SK-N-SH (cell line): ENCODE measurements at regions not wholly inside any gene's neighbourhood (a gene's known extent, or its start where the extent isn't known, plus 50 kb on each side); places are given as distances from the start of the nearest gene placed in this dataset.

Experiments
- CTCF ChIA-PET: fragments of 300-600, 350-600 bp; formaldehyde crosslinking; extraction: SDS; loops from one replicate; lab custom pipeline; 2021; lab: Yijun Ruan, JAX
- POLR2A ChIA-PET: fragments of 350-600 bp; sonication (Branson Sonifier 250); formaldehyde crosslinking; extraction: SDS; loops from one replicate; lab custom pipeline; 2020; ENCODE audit warnings: antibody characterized with exemption, inconsistent platforms; lab: Yijun Ruan, JAX
- DNase-seq: peaks from one replicate; pipeline ENCODE4 v3.0.0; 2012
- H2AFZ ChIP-seq: fragments of 200-600 bp; sonication (generic); 2 replicates; pipeline ENCODE4 v1.8.1; 2016; ENCODE audit warnings: antibody characterized with exemption, mild to moderate bottlenecking, low read depth
- H3F3A ChIP-seq: fragments of 200-600 bp; sonication (generic); replicated peaks from 2 replicates; pipeline ENCODE3; 2016; ENCODE audit warnings: antibody characterized with exemption, mild to moderate bottlenecking; ENCODE audit not compliant: insufficient read depth
- H3K27ac ChIP-seq, 2 experiments: fragments of 200-500 bp in 1 of 2; fragments of 200-600 bp in 1 of 2; sonication (Bioruptor generic) in 1 of 2; sonication (generic), shearing (Covaris generic) in 1 of 2; 2 replicates each; pipeline versions ENCODE4 v1.5.1 to v1.6.1; 2014 to 2016; ENCODE audit warnings: low read depth in 2 of 2, inconsistent platforms in 1 of 2, low read length in 1 of 2, mild to moderate bottlenecking in 1 of 2, mixed read lengths in 1 of 2
- H3K27me3 ChIP-seq: fragments of 200-600 bp; sonication (generic), shearing (Covaris generic); 2 replicates; pipeline ENCODE4 v1.6.1; 2016; ENCODE audit warnings: mixed run types; ENCODE audit not compliant: insufficient read depth
- H3K36me3 ChIP-seq, 2 experiments: fragments of 200-500 bp in 1 of 2; fragments of 200-600 bp in 1 of 2; sonication (Bioruptor generic) in 1 of 2; sonication (generic) in 1 of 2; replicated peaks in 1 of 2; 2 replicates each; pipeline versions ENCODE3 to v1.5.1; 2014 to 2016; ENCODE audit warnings: low read length in 1 of 2, mild to moderate bottlenecking in 1 of 2; ENCODE audit not compliant: insufficient read depth in 2 of 2, control insufficient read depth in 1 of 2
- H3K4me1 ChIP-seq, 2 experiments: fragments of 200-500 bp in 1 of 2; fragments of 200-600 bp in 1 of 2; sonication (Bioruptor generic) in 1 of 2; sonication (generic), shearing (Covaris generic) in 1 of 2; 2 replicates each; pipeline versions ENCODE4 v1.5.1 to v1.6.1; 2014 to 2016; ENCODE audit warnings: low read depth in 1 of 2, low read length in 1 of 2, mixed run types in 1 of 2; ENCODE audit not compliant: insufficient read depth in 2 of 2, control insufficient read depth in 1 of 2
- H3K4me2 ChIP-seq: fragments of 200-600 bp; sonication (generic), shearing (Covaris generic); 2 replicates; pipeline ENCODE4 v1.6.1; 2017; ENCODE audit warnings: mixed run types
- H3K4me3 ChIP-seq, 2 experiments: fragments of 200-500 bp in 1 of 2; fragments of 200-600 bp in 1 of 2; sonication (Bioruptor generic) in 1 of 2; sonication (generic), shearing (Covaris generic) in 1 of 2; 2 replicates each; pipeline versions ENCODE4 v1.5.1 to v1.8.1; 2014 to 2016; ENCODE audit warnings: low read depth in 2 of 2, inconsistent platforms in 1 of 2, low read length in 1 of 2, mild to moderate bottlenecking in 1 of 2, mixed read lengths in 1 of 2, moderate library complexity in 1 of 2
- H3K79me2 ChIP-seq: fragments of 200-600 bp; sonication (generic); 2 replicates; pipeline ENCODE4 v1.8.1; 2017; ENCODE audit warnings: mild to moderate bottlenecking; ENCODE audit not compliant: insufficient read depth
- H3K9ac ChIP-seq: fragments of 200-600 bp; sonication (generic); 2 replicates; pipeline ENCODE4 v1.6.1; 2017; ENCODE audit warnings: mixed run types
- H3K9me2 ChIP-seq: fragments of 200-600 bp; sonication (generic); 2 replicates; pipeline ENCODE4 v1.6.1; 2017; ENCODE audit warnings: mixed run types
- H3K9me3 ChIP-seq: fragments of 200-600 bp; sonication (generic); 2 replicates; pipeline ENCODE4 v1.6.1; 2017; ENCODE audit warnings: mixed run types, mild to moderate bottlenecking, moderate library complexity
- H4K20me1 ChIP-seq: fragments of 200-600 bp; sonication (generic); 2 replicates; pipeline ENCODE4 v1.6.1; 2017; ENCODE audit warnings: mild to moderate bottlenecking, mixed run types; ENCODE audit not compliant: insufficient read depth
- CHD2 ChIP-seq: fragments of 150-350 bp; IDR thresholded peaks from 2 replicates; pipeline ENCODE4 v1.6.1; 2018; ENCODE audit warnings: low read length; ENCODE audit not compliant: partially characterized antibody
- ELF1 ChIP-seq: IDR thresholded peaks from 2 replicates; pipeline ENCODE4 v1.4.0; 2012
- EP300 ChIP-seq, 2 experiments: IDR thresholded peaks; 2 replicates each; pipeline versions ENCODE4 v1.4.0 to v1.6.1; 2012; ENCODE audit warnings: borderline replicate concordance in 1 of 2, low read depth in 1 of 2, low read length in 1 of 2
- EZH2phosphoT487 ChIP-seq: fragments of 200-600 bp; sonication (generic); IDR thresholded peaks from 2 replicates; pipeline ENCODE4 v1.6.1; 2017; ENCODE audit warnings: low read depth, mixed run types, mild to moderate bottlenecking, antibody characterized with exemption, moderate library complexity, borderline replicate concordance
- FOSL2 ChIP-seq: IDR thresholded peaks from 2 replicates; pipeline ENCODE4 v1.4.0; 2012; ENCODE audit warnings: low read depth, mild to moderate bottlenecking, moderate library complexity, borderline replicate concordance
- FOXJ3 ChIP-seq: sonication (generic); formaldehyde crosslinking; IDR thresholded peaks from 2 replicates; pipeline ENCODE4 v1.5.1; 2020; ENCODE audit warnings: mild to moderate bottlenecking, missing genetic modification reagents
- GABPA ChIP-seq: IDR thresholded peaks from 2 replicates; pipeline ENCODE4 v1.4.0; 2012; ENCODE audit warnings: low read depth, mild to moderate bottlenecking
- JUND ChIP-seq: IDR thresholded peaks from 2 replicates; pipeline ENCODE4 v1.4.0; 2012
- POLR2AphosphoS5 ChIP-seq: IDR thresholded peaks from 2 replicates; pipeline ENCODE4 v1.6.1; 2012; ENCODE audit warnings: low read depth, low read length
- RFX5 ChIP-seq: IDR thresholded peaks from 2 replicates; pipeline ENCODE4 v1.6.1; 2012; ENCODE audit warnings: mild to moderate bottlenecking, improper control_type of control experiment, low read length
- TAF1 ChIP-seq: IDR thresholded peaks from 2 replicates; pipeline ENCODE4 v1.6.1; 2012; ENCODE audit warnings: low read depth, mild to moderate bottlenecking, low read length, moderate library complexity, borderline replicate concordance
- YY1 ChIP-seq: IDR thresholded peaks from 2 replicates; pipeline ENCODE4 v1.4.0; 2012; ENCODE audit warnings: low read depth, mild to moderate bottlenecking
- WGBS: methylation state at CpG from one replicate; pipeline ENCODE4 v1.1.6; 2017; ENCODE audit warnings: low lambda C conversion rate; 5-methylcytosine and 5-hydroxymethylcytosine counted together
- TF ChIP-seq, protein P1 (sequence below): IDR thresholded peaks from 2 replicates; pipeline ENCODE4 v1.4.0; 2012; ENCODE audit warnings: low read depth
- TF ChIP-seq, protein P2 (sequence below): IDR thresholded peaks from 2 replicates; pipeline ENCODE4 v1.4.0; 2012; ENCODE audit warnings: low read depth, borderline replicate concordance
- TF ChIP-seq, protein P3 (sequence below): IDR thresholded peaks from 2 replicates; pipeline ENCODE4 v1.4.0; 2012; ENCODE audit warnings: low read depth, borderline replicate concordance
- TF ChIP-seq, protein P4 (sequence below): IDR thresholded peaks from 2 replicates; pipeline ENCODE4 v1.6.1; 2012; ENCODE audit warnings: mild to moderate bottlenecking, low read depth, low read length, moderate library complexity

DNA sequence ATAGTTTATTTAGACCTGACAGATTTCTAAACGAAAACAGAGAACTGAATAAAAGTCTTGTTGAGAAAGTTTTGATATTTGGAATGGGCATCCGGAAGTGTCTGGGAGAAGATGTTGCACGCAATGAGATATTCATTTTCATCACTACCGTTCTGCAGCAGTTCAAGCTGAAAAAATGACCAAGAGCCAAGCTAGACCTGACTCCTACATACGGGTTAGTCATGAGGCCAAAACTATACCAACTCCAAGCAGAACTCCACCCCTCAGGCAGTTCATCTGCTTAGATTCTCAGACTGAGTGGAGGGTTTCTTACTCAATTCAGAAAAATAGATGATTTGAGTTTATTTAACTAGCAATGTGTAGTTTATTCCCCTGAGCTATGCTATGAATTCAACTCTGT is 95.4 kb upstream of the ANXA1 start:
- no peak for TF ChIP-seq TAF1
- no peak for TF ChIP-seq FOSL2
- TF ChIP-seq, protein P1, sequence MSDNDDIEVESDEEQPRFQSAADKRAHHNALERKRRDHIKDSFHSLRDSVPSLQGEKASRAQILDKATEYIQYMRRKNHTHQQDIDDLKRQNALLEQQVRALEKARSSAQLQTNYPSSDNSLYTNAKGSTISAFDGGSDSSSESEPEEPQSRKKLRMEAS: no peak
- TF ChIP-seq, protein P2, sequence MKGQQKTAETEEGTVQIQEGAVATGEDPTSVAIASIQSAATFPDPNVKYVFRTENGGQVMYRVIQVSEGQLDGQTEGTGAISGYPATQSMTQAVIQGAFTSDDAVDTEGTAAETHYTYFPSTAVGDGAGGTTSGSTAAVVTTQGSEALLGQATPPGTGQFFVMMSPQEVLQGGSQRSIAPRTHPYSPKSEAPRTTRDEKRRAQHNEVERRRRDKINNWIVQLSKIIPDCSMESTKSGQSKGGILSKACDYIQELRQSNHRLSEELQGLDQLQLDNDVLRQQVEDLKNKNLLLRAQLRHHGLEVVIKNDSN: no peak
- TF ChIP-seq CHD2: no peak
- no peak for TF ChIP-seq RFX5
- TF ChIP-seq FOXJ3: no peak
- TF ChIP-seq, protein P3, sequence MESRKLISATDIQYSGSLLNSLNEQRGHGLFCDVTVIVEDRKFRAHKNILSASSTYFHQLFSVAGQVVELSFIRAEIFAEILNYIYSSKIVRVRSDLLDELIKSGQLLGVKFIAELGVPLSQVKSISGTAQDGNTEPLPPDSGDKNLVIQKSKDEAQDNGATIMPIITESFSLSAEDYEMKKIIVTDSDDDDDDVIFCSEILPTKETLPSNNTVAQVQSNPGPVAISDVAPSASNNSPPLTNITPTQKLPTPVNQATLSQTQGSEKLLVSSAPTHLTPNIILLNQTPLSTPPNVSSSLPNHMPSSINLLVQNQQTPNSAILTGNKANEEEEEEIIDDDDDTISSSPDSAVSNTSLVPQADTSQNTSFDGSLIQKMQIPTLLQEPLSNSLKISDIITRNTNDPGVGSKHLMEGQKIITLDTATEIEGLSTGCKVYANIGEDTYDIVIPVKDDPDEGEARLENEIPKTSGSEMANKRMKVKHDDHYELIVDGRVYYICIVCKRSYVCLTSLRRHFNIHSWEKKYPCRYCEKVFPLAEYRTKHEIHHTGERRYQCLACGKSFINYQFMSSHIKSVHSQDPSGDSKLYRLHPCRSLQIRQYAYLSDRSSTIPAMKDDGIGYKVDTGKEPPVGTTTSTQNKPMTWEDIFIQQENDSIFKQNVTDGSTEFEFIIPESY: no peak
- TF ChIP-seq POLR2AphosphoS5: no peak
- TF ChIP-seq, protein P4, sequence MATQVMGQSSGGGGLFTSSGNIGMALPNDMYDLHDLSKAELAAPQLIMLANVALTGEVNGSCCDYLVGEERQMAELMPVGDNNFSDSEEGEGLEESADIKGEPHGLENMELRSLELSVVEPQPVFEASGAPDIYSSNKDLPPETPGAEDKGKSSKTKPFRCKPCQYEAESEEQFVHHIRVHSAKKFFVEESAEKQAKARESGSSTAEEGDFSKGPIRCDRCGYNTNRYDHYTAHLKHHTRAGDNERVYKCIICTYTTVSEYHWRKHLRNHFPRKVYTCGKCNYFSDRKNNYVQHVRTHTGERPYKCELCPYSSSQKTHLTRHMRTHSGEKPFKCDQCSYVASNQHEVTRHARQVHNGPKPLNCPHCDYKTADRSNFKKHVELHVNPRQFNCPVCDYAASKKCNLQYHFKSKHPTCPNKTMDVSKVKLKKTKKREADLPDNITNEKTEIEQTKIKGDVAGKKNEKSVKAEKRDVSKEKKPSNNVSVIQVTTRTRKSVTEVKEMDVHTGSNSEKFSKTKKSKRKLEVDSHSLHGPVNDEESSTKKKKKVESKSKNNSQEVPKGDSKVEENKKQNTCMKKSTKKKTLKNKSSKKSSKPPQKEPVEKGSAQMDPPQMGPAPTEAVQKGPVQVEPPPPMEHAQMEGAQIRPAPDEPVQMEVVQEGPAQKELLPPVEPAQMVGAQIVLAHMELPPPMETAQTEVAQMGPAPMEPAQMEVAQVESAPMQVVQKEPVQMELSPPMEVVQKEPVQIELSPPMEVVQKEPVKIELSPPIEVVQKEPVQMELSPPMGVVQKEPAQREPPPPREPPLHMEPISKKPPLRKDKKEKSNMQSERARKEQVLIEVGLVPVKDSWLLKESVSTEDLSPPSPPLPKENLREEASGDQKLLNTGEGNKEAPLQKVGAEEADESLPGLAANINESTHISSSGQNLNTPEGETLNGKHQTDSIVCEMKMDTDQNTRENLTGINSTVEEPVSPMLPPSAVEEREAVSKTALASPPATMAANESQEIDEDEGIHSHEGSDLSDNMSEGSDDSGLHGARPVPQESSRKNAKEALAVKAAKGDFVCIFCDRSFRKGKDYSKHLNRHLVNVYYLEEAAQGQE: no peak
- TF ChIP-seq JUND: no peak
- TF ChIP-seq YY1: no peak
- TF ChIP-seq GABPA: no peak
- TF ChIP-seq EP300 (IDR thresholded peaks at IDR 0.05; ENCODE audit: borderline replicate concordance in 1 of 2, low read depth in 1 of 2, low read length in 1 of 2): no peak
- TF ChIP-seq ELF1: no peak
- no peak for TF ChIP-seq EZH2phosphoT487
- no peak overlapping the region for H3K4me3 ChIP-seq
- no peaks in the 10 kb centered on the region for H4K20me1 ChIP-seq
- CTCF ChIA-PET: no interaction called here
- no peaks in the 10 kb centered on the region for H3K79me2 ChIP-seq
- no peak overlapping the region for H3K27ac ChIP-seq
- no peak overlapping the region for H3K9ac ChIP-seq
- POLR2A ChIA-PET: no interaction called here
- no peak for DNase-seq
- no peaks in the 10 kb centered on the region for H3K9me2 ChIP-seq
- no peak overlapping the region for H3K4me2 ChIP-seq
- no peaks in the 10 kb centered on the region for H3K9me3 ChIP-seq
- 23% methylated on average over 5 of the region's 5 CpGs for WGBS
- no peak overlapping the region for H2AFZ ChIP-seq
- no peaks in the 10 kb centered on the region for H3K4me1 ChIP-seq
- no peaks in the 10 kb centered on the region for H3K36me3 ChIP-seq
- H3K27me3 ChIP-seq: peaks cover 24% of the 10 kb centered on the region; the same call in 1 of the 2 replicates
- no peaks in the 10 kb centered on the region for H3F3A ChIP-seq
